K562 (cell line): ENCODE measurements at regions not wholly inside any gene's neighbourhood (a gene's known extent, or its start where the extent isn't known, plus 50 kb on each side); places are given as distances from the start of the nearest gene placed in this dataset.
A peak's percentile ranks its signal among the peaks of the same experiment; 100 is the strongest.

ENCODE experiments used
- ATAC-seq: fragments of 200-7000 bp; cut with Tn5 transposase; 3 replicates; pipeline ENCODE4 v1.9.1; 2020; ENCODE audit warnings: moderate library complexity
- BruUV-seq: library from RNA; stranded (reverse); fragments of 400-500 nt; replicated peaks from 2 replicates; lab custom pipeline; 2021; lab: Mats Ljungman, UMichigan
- CTCF ChIA-PET: fragments of 300-600 bp; formaldehyde crosslinking; extraction: SDS; loops from one replicate; lab custom pipeline; 2021; ENCODE audit warnings: low intra/inter-chr PET ratio; lab: Yijun Ruan, JAX
- POLR2A ChIA-PET: fragments of 300-600, 350-650 bp; sonication (Branson Sonifier 250); formaldehyde crosslinking; extraction: SDS; loops from one replicate; lab custom pipeline; 2021; ENCODE audit warnings: antibody characterized with exemption, inconsistent platforms; lab: Yijun Ruan, JAX
- DNase-seq, 4 experiments: peaks; one replicate each; pipeline versions ENCODE4 v3.0.0 to v3.0.0-alpha.2; 2011 to 2018; ENCODE audit warnings: low spot score in 3 of 4, mixed read lengths in 3 of 4; ENCODE audit errors: extremely low read depth in 1 of 4
- FAIRE-seq: peaks from 2 replicates; lab custom pipeline; 2011; peaks lifted over from hg19 to GRCh38; lab: Jason Lieb, UNC
- H2AFZ ChIP-seq: 2 replicates; pipeline ENCODE4 v1.6.0; 2011; ENCODE audit warnings: low read depth, low read length, control low read depth, inconsistent platforms
- H3K27ac ChIP-seq: fragments of 200-600 bp; 3 replicates; pipeline ENCODE4 v1.8.0; 2011; ENCODE audit warnings: low read depth, mild to moderate bottlenecking, control low read depth, inconsistent platforms, low read length, moderate library complexity, mixed read lengths; ENCODE audit errors: extremely low read depth
- H3K27me3 ChIP-seq, 2 experiments: fragments of 300-600 bp in 1 of 2; 2 replicates in 1 of 2; 3 replicates in 1 of 2; pipeline versions ENCODE4 v1.6.0 to v1.8.0; 2011; ENCODE audit warnings: inconsistent platforms in 2 of 2, low read length in 2 of 2, mild to moderate bottlenecking in 1 of 2, mixed read lengths in 1 of 2, moderate library complexity in 1 of 2; ENCODE audit not compliant: control insufficient read depth in 2 of 2, insufficient read depth in 2 of 2
- H3K36me3 ChIP-seq: fragments of 300-600 bp; 3 replicates; pipeline ENCODE4 v1.8.0; 2011; ENCODE audit warnings: mild to moderate bottlenecking, low read length, inconsistent platforms; ENCODE audit not compliant: control insufficient read depth, insufficient read depth
- H3K4me1 ChIP-seq, 2 experiments: fragments of 200-600 bp in 1 of 2; replicated peaks in 1 of 2; 2 replicates in 1 of 2; 3 replicates in 1 of 2; pipeline versions ENCODE4 v1.5.1 to v1.8.0; 2011; ENCODE audit warnings: inconsistent platforms in 2 of 2, low read length in 2 of 2, mild to moderate bottlenecking in 1 of 2, mixed read lengths in 1 of 2, moderate library complexity in 1 of 2; ENCODE audit not compliant: control insufficient read depth in 2 of 2, insufficient read depth in 2 of 2
- H3K4me2 ChIP-seq: 2 replicates; pipeline ENCODE4 v1.6.1; 2011; ENCODE audit warnings: low read length, control low read depth, inconsistent platforms, mixed read lengths; ENCODE audit not compliant: insufficient read depth
- H3K4me3 ChIP-seq: fragments of 200-600 bp; sonication (generic), shearing (Covaris generic); 2 replicates; pipeline ENCODE4 v1.5.1; 2016; ENCODE audit warnings: control low read depth, inconsistent platforms
- H3K79me2 ChIP-seq: fragments of 200-600 bp; 3 replicates; pipeline ENCODE4 v1.8.0; 2011; ENCODE audit warnings: low read length, inconsistent platforms; ENCODE audit not compliant: control insufficient read depth, insufficient read depth
- H3K9ac ChIP-seq, 2 experiments: 2 replicates each; pipeline versions ENCODE4 v1.6.0 to v1.6.1; 2011; ENCODE audit warnings: low read depth in 2 of 2, low read length in 2 of 2, control low read depth in 1 of 2, inconsistent platforms in 1 of 2, mild to moderate bottlenecking in 1 of 2, mixed read lengths in 1 of 2; ENCODE audit not compliant: insufficient read depth in 1 of 2
- H3K9me1 ChIP-seq: one replicate; pipeline ENCODE4 v1.6.0; 2011; ENCODE audit warnings: inconsistent platforms, mild to moderate bottlenecking, low read length, moderate library complexity; ENCODE audit not compliant: control insufficient read depth, insufficient read depth
- H3K9me3 ChIP-seq: replicated peaks from 2 replicates; pipeline ENCODE4 v1.5.1; 2011; ENCODE audit warnings: low read depth, low read length, inconsistent platforms; ENCODE audit not compliant: control insufficient read depth, insufficient read depth
- H4K20me1 ChIP-seq: replicated peaks from 2 replicates; pipeline ENCODE4 v1.6.1; 2011; ENCODE audit warnings: low read length, inconsistent platforms, mixed read lengths; ENCODE audit not compliant: control insufficient read depth, insufficient read depth
- FUS ChIP-seq: fragments of 200-400 bp; formaldehyde crosslinking; optimal IDR thresholded peaks from 2 replicates; pipeline ENCODE3; 2017; ENCODE audit warnings: low read depth, low read length
- MYNN ChIP-seq, 2 experiments: sonication (generic); formaldehyde crosslinking in 1 of 2; IDR thresholded peaks; 2 replicates each; pipeline versions ENCODE4 v1.5.0 to v1.6.1; 2016 to 2020; ENCODE audit warnings: antibody characterized with exemption in 1 of 2, missing genetic modification reagents in 1 of 2
- NFIC ChIP-seq: fragments of 450-650 bp; IDR thresholded peaks from 2 replicates; pipeline ENCODE4 v1.6.1; 2017; ENCODE audit warnings: mild to moderate bottlenecking, inconsistent platforms
- WGBS: fragments of 100-300 bp; shearing (Covaris generic); methylation state at CpG from one replicate; pipeline ENCODE4 v1.1.6; 2016; ENCODE audit warnings: low coverage, mixed read lengths; ENCODE audit not compliant: insufficient coverage; ENCODE audit errors: missing lambda C conversion rate; 5-methylcytosine and 5-hydroxymethylcytosine counted together
- in situ Hi-C: fragments of 300-500 bp; cut with MboI; formaldehyde crosslinking; loops from 4 replicates; pipeline ENCODE4 v1.15.0; 2018; ENCODE audit warnings: inconsistent platforms, mixed read lengths
- intact Hi-C: fragments of 100-400 bp; cut with micrococcal nuclease; formaldehyde crosslinking; loops from 2 replicates; pipeline ENCODE4 v1.14.2; 2022
- TF ChIP-seq, protein P1 (sequence below), 2 experiments: fragments of 450-650 bp; IDR thresholded peaks; 2 replicates each; pipeline ENCODE4 v1.6.1; 2016; ENCODE audit warnings: mild to moderate bottlenecking in 2 of 2, borderline replicate concordance in 1 of 2, low read depth in 1 of 2, moderate library complexity in 1 of 2
- TF ChIP-seq, protein P2 (sequence below), 2 experiments: IDR thresholded peaks; 2 replicates each; pipeline ENCODE4 v1.6.1; 2011; ENCODE audit warnings: borderline replicate concordance in 1 of 2, control low read depth in 1 of 2, low read depth in 1 of 2, low read length in 1 of 2, mild to moderate bottlenecking in 1 of 2, mixed read lengths in 1 of 2, moderate library complexity in 1 of 2; ENCODE audit not compliant: insufficient read depth in 1 of 2, insufficient read length in 1 of 2, poor library complexity in 1 of 2, severe bottlenecking in 1 of 2; ENCODE audit errors: extremely low read depth in 1 of 2

GRCh38 chr4:126800575-126801141, 832.1 kb upstream of the INTU start:
- Histone ChIP-seq H3K79me2 (peaks cover 48% of the 10 kb centered on the region), H3K36me3 (peaks cover 19% of the 10 kb centered on the region), H3K9me1 (no peaks in the 10 kb centered on the region), H4K20me1 (no peaks in the 10 kb centered on the region), H3K9me3 (no peaks in the 10 kb centered on the region), H3K4me3 (no peak overlapping the region), H3K9ac (no peak overlapping the region), H3K4me2 (peak overlapping the region; percentile 4; the same call in 1 of the 2 replicates), H3K4me1 (no peaks in the 10 kb centered on the region; a peak in 2 of 5 replicates), H3K27ac (peak overlapping the region; percentile 37; the same call in 1 of the 3 replicates), H3K27me3 (no peaks in the 10 kb centered on the region), H2AFZ (peak overlapping the region; percentile 44)
- in situ Hi-C loops = no loop called here
- POLR2A ChIA-PET = no interaction called here
- no peak for DNase-seq
- no TSS peak for BruUV-seq
- intact Hi-C loops = no loop called here
- WGBS = 31% methylated on average over 3 of the region's 3 CpGs
- FAIRE-seq = peak; percentile 29
- ATAC-seq = peak; percentile 10; the same call in 2 of the 3 replicates
- CTCF ChIA-PET = no interaction called here
- TF ChIP-seq, protein P1, sequence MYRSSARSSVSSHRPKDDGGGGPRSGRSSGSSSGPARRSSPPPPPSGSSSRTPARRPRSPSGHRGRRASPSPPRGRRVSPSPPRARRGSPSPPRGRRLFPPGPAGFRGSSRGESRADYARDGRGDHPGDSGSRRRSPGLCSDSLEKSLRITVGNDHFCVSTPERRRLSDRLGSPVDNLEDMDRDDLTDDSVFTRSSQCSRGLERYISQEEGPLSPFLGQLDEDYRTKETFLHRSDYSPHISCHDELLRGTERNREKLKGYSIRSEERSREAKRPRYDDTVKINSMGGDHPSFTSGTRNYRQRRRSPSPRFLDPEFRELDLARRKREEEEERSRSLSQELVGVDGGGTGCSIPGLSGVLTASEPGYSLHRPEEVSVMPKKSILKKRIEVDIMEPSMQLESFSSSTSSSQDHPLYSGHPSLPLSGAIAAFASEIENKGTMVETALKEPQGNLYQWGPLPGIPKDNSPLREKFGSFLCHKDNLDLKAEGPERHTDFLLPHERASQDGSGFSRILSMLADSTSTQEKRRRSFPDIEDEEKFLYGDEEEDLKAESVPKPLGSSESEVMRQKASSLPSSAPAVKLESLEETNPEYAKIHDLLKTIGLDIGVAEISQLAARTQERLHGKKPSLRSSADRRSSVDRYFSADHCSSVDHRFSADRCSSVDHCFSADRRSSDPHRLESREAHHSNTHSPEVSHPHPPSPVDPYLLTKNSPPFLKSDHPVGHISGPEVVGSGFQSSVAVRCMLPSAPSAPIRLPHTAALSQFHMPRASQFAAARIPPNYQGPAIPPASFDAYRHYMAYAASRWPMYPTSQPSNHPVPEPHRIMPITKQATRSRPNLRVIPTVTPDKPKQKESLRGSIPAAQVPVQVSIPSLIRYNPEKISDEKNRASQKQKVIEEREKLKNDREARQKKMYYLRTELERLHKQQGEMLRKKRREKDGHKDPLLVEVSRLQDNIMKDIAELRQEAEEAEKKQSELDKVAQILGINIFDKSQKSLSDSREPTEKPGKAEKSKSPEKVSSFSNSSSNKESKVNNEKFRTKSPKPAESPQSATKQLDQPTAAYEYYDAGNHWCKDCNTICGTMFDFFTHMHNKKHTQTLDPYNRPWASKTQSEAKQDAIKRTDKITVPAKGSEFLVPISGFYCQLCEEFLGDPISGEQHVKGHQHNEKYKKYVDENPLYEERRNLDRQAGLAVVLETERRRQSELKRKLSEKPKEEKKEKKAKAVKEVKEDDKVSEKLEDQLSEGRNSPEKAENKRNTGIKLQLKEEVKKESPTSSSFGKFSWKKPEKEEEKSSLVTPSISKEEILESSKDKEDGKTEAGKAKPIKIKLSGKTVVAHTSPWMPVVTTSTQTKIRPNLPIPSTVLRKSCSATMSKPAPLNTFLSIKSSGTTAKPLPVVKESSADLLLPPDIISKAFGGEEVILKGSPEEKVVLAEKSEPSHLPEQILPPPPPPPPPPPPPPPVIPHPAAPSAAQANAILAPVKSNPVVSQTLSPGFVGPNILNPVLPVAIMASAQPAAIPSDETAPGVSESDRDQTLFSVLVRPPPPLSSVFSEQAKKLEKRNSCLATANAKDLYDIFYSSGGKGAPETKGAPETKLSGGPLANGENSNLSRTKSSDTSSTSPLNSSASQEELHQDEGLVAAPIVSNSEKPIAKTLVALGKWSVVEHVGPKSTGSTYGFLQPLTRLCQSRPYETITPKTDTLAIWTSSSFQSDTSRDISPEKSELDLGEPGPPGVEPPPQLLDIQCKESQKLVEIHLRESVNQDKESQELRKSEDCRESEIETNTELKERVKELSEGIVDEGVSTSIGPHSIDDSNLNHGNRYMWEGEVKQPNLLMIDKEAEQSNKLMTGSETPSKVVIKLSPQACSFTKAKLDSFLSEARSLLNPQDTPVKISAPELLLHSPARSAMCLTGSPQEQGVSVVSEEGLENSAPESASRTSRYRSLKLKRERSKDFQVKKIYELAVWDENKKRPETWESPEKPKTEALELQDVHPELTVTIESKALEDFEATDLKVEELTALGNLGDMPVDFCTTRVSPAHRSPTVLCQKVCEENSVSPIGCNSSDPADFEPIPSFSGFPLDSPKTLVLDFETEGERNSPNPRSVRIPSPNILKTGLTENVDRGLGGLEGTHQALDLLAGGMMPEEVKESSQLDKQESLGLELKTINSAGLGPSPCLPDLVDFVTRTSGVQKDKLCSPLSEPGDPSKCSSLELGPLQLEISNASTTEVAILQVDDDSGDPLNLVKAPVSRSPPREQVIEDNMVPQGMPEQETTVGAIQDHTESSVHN (IDR thresholded peaks at IDR 0.05; ENCODE audit: borderline replicate concordance in 1 of 2, low read depth in 1 of 2) = no peak
- TF ChIP-seq, protein P2, sequence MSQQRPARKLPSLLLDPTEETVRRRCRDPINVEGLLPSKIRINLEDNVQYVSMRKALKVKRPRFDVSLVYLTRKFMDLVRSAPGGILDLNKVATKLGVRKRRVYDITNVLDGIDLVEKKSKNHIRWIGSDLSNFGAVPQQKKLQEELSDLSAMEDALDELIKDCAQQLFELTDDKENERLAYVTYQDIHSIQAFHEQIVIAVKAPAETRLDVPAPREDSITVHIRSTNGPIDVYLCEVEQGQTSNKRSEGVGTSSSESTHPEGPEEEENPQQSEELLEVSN (IDR thresholded peaks at IDR 0.05; ENCODE audit: borderline replicate concordance in 1 of 2, extremely low read depth in 1 of 2, insufficient read depth in 1 of 2, insufficient read length in 1 of 2, low read depth in 1 of 2, low read length in 1 of 2, poor library complexity in 1 of 2, severe bottlenecking in 1 of 2) = peak in 1 of 2 experiments; percentile 34
- TF ChIP-seq NFIC (peak; percentile 45; the same call in 1 of the 2 replicates), MYNN (IDR thresholded peaks at IDR 0.05) (peak; percentile 93), MYNN (CRISPR knock-in tag; IDR thresholded peaks at IDR 0.05) (no peak), FUS (no peak)
